SK-N-SH (cell line): ENCODE measurements at regions not wholly inside any gene's neighbourhood (a gene's known extent, or its start where the extent isn't known, plus 50 kb on each side); places are given as distances from the start of the nearest gene placed in this dataset.

Experiments
- CTCF ChIA-PET: fragments of 300-600, 350-600 bp; formaldehyde crosslinking; extraction: SDS; loops from one replicate; lab custom pipeline; 2021; lab: Yijun Ruan, JAX
- POLR2A ChIA-PET: fragments of 350-600 bp; sonication (Branson Sonifier 250); formaldehyde crosslinking; extraction: SDS; loops from one replicate; lab custom pipeline; 2020; ENCODE audit warnings: antibody characterized with exemption, inconsistent platforms; lab: Yijun Ruan, JAX
- DNase-seq: peaks from one replicate; pipeline ENCODE4 v3.0.0; 2012
- H2AFZ ChIP-seq: fragments of 200-600 bp; sonication (generic); 2 replicates; pipeline ENCODE4 v1.8.1; 2016; ENCODE audit warnings: antibody characterized with exemption, mild to moderate bottlenecking, low read depth
- H3F3A ChIP-seq: fragments of 200-600 bp; sonication (generic); replicated peaks from 2 replicates; pipeline ENCODE3; 2016; ENCODE audit warnings: antibody characterized with exemption, mild to moderate bottlenecking; ENCODE audit not compliant: insufficient read depth
- H3K27ac ChIP-seq, 2 experiments: fragments of 200-500 bp in 1 of 2; fragments of 200-600 bp in 1 of 2; sonication (Bioruptor generic) in 1 of 2; sonication (generic), shearing (Covaris generic) in 1 of 2; 2 replicates each; pipeline versions ENCODE4 v1.5.1 to v1.6.1; 2014 to 2016; ENCODE audit warnings: low read depth in 2 of 2, inconsistent platforms in 1 of 2, low read length in 1 of 2, mild to moderate bottlenecking in 1 of 2, mixed read lengths in 1 of 2
- H3K27me3 ChIP-seq: fragments of 200-600 bp; sonication (generic), shearing (Covaris generic); 2 replicates; pipeline ENCODE4 v1.6.1; 2016; ENCODE audit warnings: mixed run types; ENCODE audit not compliant: insufficient read depth
- H3K36me3 ChIP-seq, 2 experiments: fragments of 200-500 bp in 1 of 2; fragments of 200-600 bp in 1 of 2; sonication (Bioruptor generic) in 1 of 2; sonication (generic) in 1 of 2; replicated peaks in 1 of 2; 2 replicates each; pipeline versions ENCODE3 to v1.5.1; 2014 to 2016; ENCODE audit warnings: low read length in 1 of 2, mild to moderate bottlenecking in 1 of 2; ENCODE audit not compliant: insufficient read depth in 2 of 2, control insufficient read depth in 1 of 2
- H3K4me1 ChIP-seq, 2 experiments: fragments of 200-500 bp in 1 of 2; fragments of 200-600 bp in 1 of 2; sonication (Bioruptor generic) in 1 of 2; sonication (generic), shearing (Covaris generic) in 1 of 2; 2 replicates each; pipeline versions ENCODE4 v1.5.1 to v1.6.1; 2014 to 2016; ENCODE audit warnings: low read depth in 1 of 2, low read length in 1 of 2, mixed run types in 1 of 2; ENCODE audit not compliant: insufficient read depth in 2 of 2, control insufficient read depth in 1 of 2
- H3K4me2 ChIP-seq: fragments of 200-600 bp; sonication (generic), shearing (Covaris generic); 2 replicates; pipeline ENCODE4 v1.6.1; 2017; ENCODE audit warnings: mixed run types
- H3K4me3 ChIP-seq, 2 experiments: fragments of 200-500 bp in 1 of 2; fragments of 200-600 bp in 1 of 2; sonication (Bioruptor generic) in 1 of 2; sonication (generic), shearing (Covaris generic) in 1 of 2; 2 replicates each; pipeline versions ENCODE4 v1.5.1 to v1.8.1; 2014 to 2016; ENCODE audit warnings: low read depth in 2 of 2, inconsistent platforms in 1 of 2, low read length in 1 of 2, mild to moderate bottlenecking in 1 of 2, mixed read lengths in 1 of 2, moderate library complexity in 1 of 2
- H3K79me2 ChIP-seq: fragments of 200-600 bp; sonication (generic); 2 replicates; pipeline ENCODE4 v1.8.1; 2017; ENCODE audit warnings: mild to moderate bottlenecking; ENCODE audit not compliant: insufficient read depth
- H3K9ac ChIP-seq: fragments of 200-600 bp; sonication (generic); 2 replicates; pipeline ENCODE4 v1.6.1; 2017; ENCODE audit warnings: mixed run types
- H3K9me2 ChIP-seq: fragments of 200-600 bp; sonication (generic); 2 replicates; pipeline ENCODE4 v1.6.1; 2017; ENCODE audit warnings: mixed run types
- H3K9me3 ChIP-seq: fragments of 200-600 bp; sonication (generic); 2 replicates; pipeline ENCODE4 v1.6.1; 2017; ENCODE audit warnings: mixed run types, mild to moderate bottlenecking, moderate library complexity
- H4K20me1 ChIP-seq: fragments of 200-600 bp; sonication (generic); 2 replicates; pipeline ENCODE4 v1.6.1; 2017; ENCODE audit warnings: mild to moderate bottlenecking, mixed run types; ENCODE audit not compliant: insufficient read depth
- CHD2 ChIP-seq: fragments of 150-350 bp; IDR thresholded peaks from 2 replicates; pipeline ENCODE4 v1.6.1; 2018; ENCODE audit warnings: low read length; ENCODE audit not compliant: partially characterized antibody
- FOXJ3 ChIP-seq: sonication (generic); formaldehyde crosslinking; IDR thresholded peaks from 2 replicates; pipeline ENCODE4 v1.5.1; 2020; ENCODE audit warnings: mild to moderate bottlenecking, missing genetic modification reagents
- GABPA ChIP-seq: IDR thresholded peaks from 2 replicates; pipeline ENCODE4 v1.4.0; 2012; ENCODE audit warnings: low read depth, mild to moderate bottlenecking
- GATA2 ChIP-seq: sonication (generic); formaldehyde crosslinking; IDR thresholded peaks from 2 replicates; pipeline ENCODE4 v1.5.0; 2020; ENCODE audit warnings: mild to moderate bottlenecking, missing genetic modification reagents
- JUND ChIP-seq: IDR thresholded peaks from 2 replicates; pipeline ENCODE4 v1.4.0; 2012
- MXI1 ChIP-seq: IDR thresholded peaks from 2 replicates; pipeline ENCODE4 v1.6.1; 2012; ENCODE audit warnings: mild to moderate bottlenecking, low read depth, low read length, improper control_type of control experiment
- NRF1 ChIP-seq: IDR thresholded peaks from 2 replicates; pipeline ENCODE4 v1.6.1; 2012; ENCODE audit warnings: low read depth, mild to moderate bottlenecking, low read length
- RCOR1 ChIP-seq: fragments of 150-350 bp; IDR thresholded peaks from 2 replicates; pipeline ENCODE4 v1.6.1; 2017; ENCODE audit warnings: antibody characterized with exemption, low read length
- RFX5 ChIP-seq: IDR thresholded peaks from 2 replicates; pipeline ENCODE4 v1.6.1; 2012; ENCODE audit warnings: mild to moderate bottlenecking, improper control_type of control experiment, low read length
- RXRA ChIP-seq: IDR thresholded peaks from 2 replicates; pipeline ENCODE4 v1.4.0; 2012; ENCODE audit warnings: low read depth, mild to moderate bottlenecking, borderline replicate concordance
- SMC3 ChIP-seq: IDR thresholded peaks from 2 replicates; pipeline ENCODE4 v1.6.1; 2012; ENCODE audit warnings: low read depth, low read length, improper control_type of control experiment
- TEAD4 ChIP-seq: IDR thresholded peaks from 2 replicates; pipeline ENCODE4 v1.4.0; 2012; ENCODE audit warnings: mild to moderate bottlenecking, borderline replicate concordance; ENCODE audit not compliant: insufficient read depth
- USF2 ChIP-seq: fragments of 150-350 bp; IDR thresholded peaks from 2 replicates; pipeline ENCODE4 v1.6.1; 2017; ENCODE audit warnings: antibody characterized with exemption, low read length, low read depth, borderline replicate concordance
- YY1 ChIP-seq: IDR thresholded peaks from 2 replicates; pipeline ENCODE4 v1.4.0; 2012; ENCODE audit warnings: low read depth, mild to moderate bottlenecking
- ZBTB33 ChIP-seq: IDR thresholded peaks from 2 replicates; pipeline ENCODE4 v1.4.0; 2012; ENCODE audit warnings: low read depth, borderline replicate concordance
- WGBS: methylation state at CpG from one replicate; pipeline ENCODE4 v1.1.6; 2017; ENCODE audit warnings: low lambda C conversion rate; 5-methylcytosine and 5-hydroxymethylcytosine counted together

- ChIA-PET POLR2A (no interaction called here), CTCF (no interaction called here)
- no peaks in the 10 kb centered on the region for H3K27me3 ChIP-seq
- 62% methylated on average over 3 of the region's 3 CpGs for WGBS
- H3K4me2 ChIP-seq = no peak overlapping the region
- H3K27ac ChIP-seq = no peak overlapping the region
- H3K4me3 ChIP-seq = no peak overlapping the region
- no peaks in the 10 kb centered on the region for H3K9me3 ChIP-seq
- no peak for TF ChIP-seq JUND
- no peak for TF ChIP-seq RFX5
- no peak for TF ChIP-seq FOXJ3 (CRISPR knock-in tag)
- TF ChIP-seq NRF1 = no peak
- no peak for TF ChIP-seq RCOR1
- no peaks in the 10 kb centered on the region for H4K20me1 ChIP-seq
- H3K9ac ChIP-seq = no peak overlapping the region
- H3F3A ChIP-seq = no peaks in the 10 kb centered on the region
- H3K9me2 ChIP-seq = no peaks in the 10 kb centered on the region
- no peaks in the 10 kb centered on the region for H3K36me3 ChIP-seq
- H3K79me2 ChIP-seq = no peaks in the 10 kb centered on the region
- no peak for DNase-seq
- no peak overlapping the region for H2AFZ ChIP-seq
- no peaks in the 10 kb centered on the region for H3K4me1 ChIP-seq
These were observed 921.9 kb downstream of the ADGRL2 start for GRCh38 chr1:82722608-82723007.

- Histone ChIP-seq H3K79me2 (no peaks in the 10 kb centered on the region), H3K4me1 (no peaks in the 10 kb centered on the region), H3K27ac (no peak overlapping the region), H3K27me3 (no peaks in the 10 kb centered on the region), H3K36me3 (no peaks in the 10 kb centered on the region), H3K9ac (no peak overlapping the region), H3K9me2 (no peaks in the 10 kb centered on the region), H4K20me1 (no peaks in the 10 kb centered on the region), H3F3A (no peaks in the 10 kb centered on the region), H3K4me3 (no peak overlapping the region), H2AFZ (no peak overlapping the region), H3K4me2 (no peak overlapping the region), H3K9me3 (no peaks in the 10 kb centered on the region)
- TF ChIP-seq MXI1 (no peak), FOXJ3 (CRISPR knock-in tag) (no peak), RXRA (no peak), GATA2 (CRISPR knock-in tag) (no peak), GABPA (no peak), TEAD4 (no peak), ZBTB33 (no peak), CHD2 (no peak), SMC3 (no peak), USF2 (no peak), YY1 (no peak)
- POLR2A ChIA-PET = no interaction called here
- no peak for DNase-seq
- CTCF ChIA-PET = no interaction called here
- 22% methylated on average over 3 of the region's 3 CpGs for WGBS
These were observed 921.0 kb downstream of the ADGRL2 start for GRCh38 chr1:82721702-82722101.
